Posterior vena cava (tissue), 2 donors: ENCODE measurements at regions not wholly inside any gene's neighbourhood (a gene's known extent, or its start where the extent isn't known, plus 50 kb on each side); places are given as distances from the start of the nearest gene placed in this dataset.
"Not testable (repeated sequence)": the region's sequence is repeated elsewhere in the genome, so short reads cannot be mapped to it uniquely, and the experiment has no call there.

Experiments
- DNase-seq: peaks from one replicate; pipeline ENCODE4 v3.0.0-alpha.2; 2020; ENCODE audit warnings: low spot score
- intact Hi-C, 2 donors: fragments of 100-400 bp; cut with DNase I; formaldehyde crosslinking; loops; one replicate each; pipeline versions ENCODE4 v1.14.1 to v1.14.2; 2022 to 2023
- donor health status: DM: yes; HTN: yes; CAD: no.
- donor health status: DM: yes; HTN: yes; CAD: no.

DNA sequence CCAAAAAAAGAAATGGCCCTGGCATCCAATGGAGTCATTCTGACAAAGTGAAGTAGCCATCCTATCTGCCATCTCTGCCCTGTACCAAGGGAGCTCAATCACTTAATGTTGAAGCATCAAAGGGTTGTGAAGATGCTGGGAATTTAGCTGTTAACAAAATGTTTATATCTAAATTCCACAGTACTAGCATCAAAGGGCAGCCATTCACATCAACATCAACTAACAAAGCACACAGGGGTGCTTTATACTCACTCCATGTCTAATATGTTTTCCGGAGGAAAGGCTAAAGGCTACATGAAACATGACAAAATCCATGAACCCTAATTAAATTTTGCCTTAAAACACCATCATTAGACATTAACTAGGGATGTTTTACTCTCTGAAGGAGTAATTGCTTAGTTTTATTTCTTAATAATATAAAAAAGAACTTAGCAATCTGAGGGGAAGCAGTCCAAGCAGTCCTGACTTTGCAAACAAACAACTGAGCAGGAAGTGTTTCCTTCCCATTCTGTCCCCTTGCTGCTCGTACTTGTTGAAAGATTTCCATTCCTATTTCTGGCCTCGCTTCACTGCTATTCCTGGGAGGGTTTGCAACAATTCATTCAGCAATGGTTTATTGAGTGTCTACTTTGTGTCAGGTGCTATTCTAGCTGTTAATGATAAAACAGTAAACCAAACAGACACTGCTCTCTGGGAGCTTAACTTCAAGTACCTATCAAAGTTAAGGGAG lies 208.6 kb upstream of the SLC7A11 start:
- intact Hi-C loops, result no loop called here

GRCh38 chr4:138449938-138450337 lies 207.8 kb upstream of the SLC7A11 start:
- no peak for DNase-seq
- intact Hi-C loops, result no loop called here

More for the DNA sequence above, 208.6 kb upstream of the SLC7A11 start:
- no peak for DNase-seq

- DNase-seq, result no peak
- intact Hi-C loops, result no loop called here
Observed at GRCh38 chr4:138448169-138448568, 206.0 kb upstream of the SLC7A11 start.

DNA sequence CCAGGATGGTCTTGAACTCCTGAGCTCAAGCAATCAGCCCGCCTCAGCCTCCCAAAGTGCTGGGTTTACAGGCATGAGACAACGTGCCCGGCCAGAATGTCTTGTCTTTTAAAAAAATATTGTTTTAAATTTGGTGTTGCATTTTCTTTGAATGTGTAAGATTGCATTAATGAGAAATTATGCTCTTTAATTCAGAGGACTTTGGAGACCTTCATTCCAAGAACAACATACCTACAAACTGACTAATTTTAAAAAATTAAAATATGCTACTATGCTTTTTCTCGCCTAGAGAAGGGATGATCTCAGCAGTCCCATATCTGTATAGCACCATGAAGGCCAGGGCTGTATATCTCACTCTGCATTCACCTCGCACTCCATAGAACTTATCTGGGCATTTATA lies 204.3 kb upstream of the SLC7A11 start:
- intact Hi-C loops, result no loop called here
- DNase-seq, result no peak

DNA sequence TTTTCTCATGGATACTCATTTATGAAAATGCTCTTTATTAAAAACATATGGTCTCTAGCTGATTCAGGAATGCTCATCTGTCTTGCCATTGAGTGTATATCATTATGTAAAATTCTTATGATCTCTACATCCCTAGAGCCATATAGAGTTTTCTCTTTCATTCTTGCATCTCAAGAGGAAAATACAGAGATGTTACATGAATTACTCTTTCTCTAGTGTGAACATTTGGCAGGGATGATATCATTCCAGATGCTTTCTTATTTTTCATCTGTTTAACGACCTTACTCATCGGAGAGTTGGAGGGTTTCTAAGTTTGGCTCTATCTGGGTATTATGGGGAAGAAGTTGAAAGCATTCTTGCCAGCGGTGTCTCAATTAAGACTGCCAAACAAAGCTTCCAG lies 202.9 kb upstream of the SLC7A11 start:
- no peak for DNase-seq
- intact Hi-C loops, result no loop called here

DNA sequence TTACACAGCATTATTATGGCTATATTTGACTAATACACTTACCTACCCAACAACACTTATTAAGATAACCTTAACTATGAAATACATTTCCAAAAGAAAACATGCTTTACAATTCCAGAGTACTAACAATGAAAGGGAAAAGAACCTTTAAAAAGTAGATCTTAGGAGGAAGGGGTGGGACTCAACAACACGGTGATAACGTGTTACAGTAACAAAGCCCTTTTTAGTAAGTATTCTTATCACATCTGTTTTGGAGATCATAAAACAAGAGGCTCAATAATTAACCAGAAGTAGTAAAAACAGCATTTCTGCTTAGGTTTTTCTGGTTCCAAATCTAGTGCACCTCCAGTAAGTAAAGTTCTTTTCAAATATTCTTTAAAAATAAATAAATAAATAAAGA lies 202.1 kb upstream of the SLC7A11 start:
- intact Hi-C loops, result no loop called here
- no peak for DNase-seq

DNA sequence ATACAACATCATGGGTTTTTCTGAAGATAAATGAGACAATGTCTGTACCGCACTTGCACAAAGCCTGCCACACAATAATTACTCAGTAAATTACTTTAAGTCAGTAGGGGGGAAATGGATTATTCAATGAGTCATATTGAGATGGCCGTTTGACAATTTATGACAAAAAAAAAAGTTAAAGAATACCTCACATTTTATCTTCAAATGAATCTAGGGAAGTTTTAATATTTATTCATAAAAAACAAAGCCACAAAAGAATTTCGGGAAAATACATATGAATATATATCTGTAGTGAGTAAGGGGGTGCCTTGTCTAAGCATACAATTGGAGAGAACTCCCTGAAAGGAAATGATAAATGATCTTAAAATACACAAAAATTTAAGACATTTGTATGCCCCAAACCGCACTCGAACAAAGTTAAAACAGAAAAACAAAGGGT lies 197.0 kb upstream of the SLC7A11 start:
- intact Hi-C loops, result no loop called here
- DNase-seq, result no peak

DNA sequence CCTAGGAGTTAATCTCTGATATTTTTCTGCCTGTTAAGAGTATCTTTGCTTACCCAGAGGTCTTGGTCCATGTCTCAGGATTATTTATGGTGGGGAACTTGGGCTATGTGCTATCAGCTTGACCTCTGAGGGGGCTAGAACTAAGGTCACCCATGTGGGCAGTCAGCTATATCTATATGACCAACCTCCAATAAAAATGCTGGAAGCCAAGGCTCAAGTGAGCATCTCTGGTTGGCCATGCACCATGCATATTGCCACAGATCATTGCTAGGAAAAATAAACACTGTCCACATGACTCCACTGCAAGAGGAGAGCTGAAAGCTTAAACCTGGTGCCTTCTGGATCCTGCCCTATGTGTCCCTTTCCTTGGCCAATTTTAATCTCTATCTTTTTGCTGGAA lies 196.5 kb upstream of the SLC7A11 start:
- no peak for DNase-seq
- intact Hi-C loops, result no loop called here

DNA sequence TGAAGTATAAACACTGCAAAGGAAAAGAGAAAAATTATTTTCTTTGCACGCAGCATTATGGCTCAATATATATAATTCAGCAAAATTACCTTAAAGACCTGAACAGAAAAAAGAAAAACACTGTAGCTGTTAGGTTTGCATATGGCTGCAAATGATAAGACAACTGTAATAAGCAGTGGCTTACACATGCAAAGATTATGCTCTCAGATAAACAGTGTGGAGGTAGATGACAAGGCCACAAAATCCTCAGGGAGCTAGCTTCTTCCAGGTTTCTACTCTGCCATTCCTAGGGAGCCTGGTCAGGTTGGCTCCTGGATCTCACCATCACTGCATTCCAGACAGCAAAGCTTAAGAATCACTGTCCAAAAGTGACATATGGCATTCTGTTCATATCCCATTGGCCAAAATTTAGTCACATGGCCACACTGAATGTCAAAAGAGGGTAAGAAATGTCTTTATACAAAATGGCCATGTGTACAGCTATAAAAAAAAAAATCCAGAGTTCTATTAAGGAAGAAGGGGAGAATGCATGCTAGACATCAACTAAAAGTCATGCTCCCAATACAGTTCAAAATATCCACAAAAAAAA lies 195.2 kb upstream of the SLC7A11 start:
- intact Hi-C loops, result no loop called here
- DNase-seq, result no peak

GRCh38 chr4:138435733-138436132 lies 193.6 kb upstream of the SLC7A11 start:
- DNase-seq, intact Hi-C loops: not testable (repeated sequence)

DNA sequence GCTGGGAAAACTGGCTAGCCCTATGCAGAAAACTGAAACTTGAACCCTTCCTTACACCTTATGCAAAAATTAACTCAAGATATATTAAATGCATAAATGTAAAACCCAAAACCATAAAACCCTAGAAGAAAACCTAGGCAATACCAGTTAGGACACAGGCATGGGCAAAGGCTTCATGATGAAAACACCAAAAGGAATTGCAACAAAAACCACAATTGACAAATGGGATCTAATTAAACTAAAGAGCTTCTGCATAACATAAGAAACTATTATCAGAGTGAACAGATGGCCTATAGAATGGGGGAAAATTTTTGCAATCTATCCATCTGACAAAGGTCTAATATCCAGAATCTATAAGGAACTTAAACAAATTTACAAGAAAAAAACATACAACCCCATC lies 192.9 kb upstream of the SLC7A11 start:
- intact Hi-C loops, DNase-seq: not testable (repeated sequence)

GRCh38 chr4:138428611-138429010 lies 186.5 kb upstream of the SLC7A11 start:
- DNase-seq, result no peak
- intact Hi-C loops, result no loop called here

- DNase-seq, result no peak
- intact Hi-C loops, result no loop called here
Observed at GRCh38 chr4:138426786-138427185, 184.6 kb upstream of the SLC7A11 start.

DNA sequence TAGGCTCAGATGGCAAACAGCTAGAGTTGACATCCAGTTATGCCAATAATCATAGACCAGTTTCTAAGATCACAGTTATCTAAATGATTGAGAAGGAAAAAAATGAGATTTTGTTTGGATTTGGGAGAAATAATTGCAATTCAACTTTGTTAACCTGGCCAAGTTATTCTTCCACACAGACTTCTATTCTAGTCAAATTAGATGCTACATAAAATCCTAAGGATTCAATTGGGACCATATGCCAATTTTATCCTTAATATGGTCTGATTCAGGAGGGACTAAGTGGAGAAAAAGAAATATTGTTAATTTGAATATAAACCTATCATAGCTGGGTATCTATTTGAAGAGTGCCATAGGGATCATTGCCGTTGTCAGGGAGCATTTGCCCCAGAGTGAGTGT lies 178.3 kb upstream of the SLC7A11 start:
- no peak for DNase-seq
- intact Hi-C loops, result no loop called here

DNA sequence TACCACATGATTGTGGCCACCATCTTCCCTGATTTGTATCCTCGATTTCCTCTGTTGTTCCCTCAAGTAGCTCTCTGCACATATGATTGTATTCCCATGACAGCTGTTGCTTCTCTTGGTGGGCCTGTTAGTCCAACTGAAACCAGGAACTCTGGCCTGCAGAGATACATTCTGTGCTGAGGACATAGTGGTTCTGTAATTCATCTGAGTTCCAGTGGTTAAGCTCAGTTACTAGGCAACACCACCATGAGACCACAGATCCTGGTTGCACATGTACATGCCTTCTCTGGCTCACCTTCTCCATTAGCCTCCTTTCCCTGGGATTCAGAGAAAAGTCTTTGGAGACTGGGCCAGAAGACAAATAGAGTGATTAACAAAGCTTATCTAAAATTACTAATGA lies 172.1 kb upstream of the SLC7A11 start:
- intact Hi-C loops, result no loop called here
- no peak for DNase-seq

DNA sequence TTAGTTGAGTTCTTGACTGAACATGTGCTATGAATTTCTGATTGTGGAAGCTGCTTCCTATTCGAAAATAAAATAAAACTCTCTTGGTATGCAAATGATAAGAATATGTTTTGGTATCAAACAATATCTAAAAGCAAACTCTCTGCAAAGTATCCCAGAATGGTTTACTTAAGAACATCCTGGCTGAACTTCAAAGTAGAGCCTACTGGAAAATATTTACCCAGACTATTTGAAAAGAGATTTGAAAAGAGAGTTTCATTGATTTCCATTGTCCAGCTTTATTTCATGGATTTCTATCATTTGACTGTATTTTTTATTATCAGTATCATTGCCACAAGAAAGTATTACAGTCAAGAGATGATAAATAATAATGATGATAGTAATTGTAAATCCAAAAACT lies 171.1 kb upstream of the SLC7A11 start:
- intact Hi-C loops, result no loop called here
- no peak for DNase-seq

- intact Hi-C loops, result no loop called here
- DNase-seq, result no peak
Observed at GRCh38 chr4:138412847-138413246, 170.7 kb upstream of the SLC7A11 start.

DNA sequence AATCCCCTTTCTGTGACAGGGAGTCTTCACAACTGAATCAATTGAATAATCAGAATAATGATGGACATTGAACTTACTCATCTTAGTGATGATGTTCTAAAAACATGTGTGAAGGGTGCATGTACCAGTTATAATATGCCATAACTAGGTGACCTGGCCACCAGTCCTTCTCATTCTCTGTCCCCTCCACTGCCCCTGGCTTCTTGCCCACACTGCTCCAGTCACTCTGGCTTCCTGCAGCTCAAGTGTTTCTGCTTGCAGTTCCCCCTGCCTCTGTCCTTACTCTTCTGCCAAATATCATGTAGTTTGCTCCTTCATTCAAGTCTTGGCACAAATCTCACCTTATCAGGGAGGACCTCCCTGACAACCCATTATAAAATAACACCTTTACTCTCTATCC lies 168.1 kb upstream of the SLC7A11 start:
- DNase-seq, result no peak
- intact Hi-C loops, result no loop called here

- intact Hi-C loops, result no loop called here
Observed at GRCh38 chr4:138409670-138410069, 167.5 kb upstream of the SLC7A11 start.

DNA sequence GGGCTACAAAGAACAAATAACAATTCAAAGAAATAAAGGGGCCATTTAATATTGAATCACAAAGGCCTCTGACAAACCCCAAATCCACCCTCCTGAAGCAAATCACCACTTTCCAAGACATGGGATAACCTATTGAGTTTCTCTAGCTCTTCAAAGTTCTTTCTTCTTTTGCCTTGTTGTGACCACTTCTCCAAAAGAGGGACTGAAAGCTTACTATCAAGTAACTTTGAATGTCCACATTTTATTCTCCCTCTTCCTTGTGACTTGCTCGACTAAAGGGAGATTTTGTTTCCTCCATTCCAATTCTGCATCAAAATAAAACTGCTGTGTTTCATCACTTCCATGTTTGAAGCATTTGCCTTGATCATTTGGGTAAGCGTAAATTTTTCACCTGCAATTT lies 166.6 kb upstream of the SLC7A11 start:
- no peak for DNase-seq
- intact Hi-C loops, result no loop called here

More at GRCh38 chr4:138409670-138410069, 167.5 kb upstream of the SLC7A11 start:
- DNase-seq, result no peak

- intact Hi-C loops, result no loop called here
- DNase-seq, result no peak
Observed at GRCh38 chr4:138407329-138407728, 165.2 kb upstream of the SLC7A11 start.
